ENCODE measurements at regions not wholly inside any gene's neighbourhood (a gene's known extent, or its start where the extent isn't known, plus 50 kb on each side); places are given as distances from the start of the nearest gene placed in this dataset.
"Not testable (repeated sequence)": the region's sequence is repeated elsewhere in the genome, so short reads cannot be mapped to it uniquely, and the experiment has no call there.

- H3K9me2 ChIP-seq (replicated peaks; ENCODE audit: insufficient read depth, low read length), result no peaks in the 10 kb centered on the region
- no peak for TF ChIP-seq EZH2 (optimal IDR thresholded peaks at IDR 0.05; ENCODE audit: low read depth, low read length)
- no peak for TF ChIP-seq EZH2phosphoT487 (IDR thresholded peaks at IDR 0.05; ENCODE audit: low read length)
- no peaks in the 10 kb centered on the region for H4K20me1 ChIP-seq (ENCODE audit: insufficient read depth, low read length)
These were observed 226.3 kb upstream of the ADGRL4 start for GRCh38 chr1:79232818-79233217.

GRCh38 chr1:79230751-79231150 lies 224.2 kb upstream of the ADGRL4 start:
- H3K27me3 ChIP-seq (replicated peaks; ENCODE audit: insufficient read depth, low read length); H3K79me2 ChIP-seq (ENCODE audit: low read length); H3K27ac ChIP-seq (ENCODE audit: low read length); DNase-seq; H2AFZ ChIP-seq (ENCODE audit: low read length); H3K36me3 ChIP-seq (replicated peaks; ENCODE audit: insufficient read depth, low read length); H3K4me1 ChIP-seq (ENCODE audit: low read length); H3K9me2 ChIP-seq (replicated peaks; ENCODE audit: insufficient read depth, low read length); H4K20me1 ChIP-seq (ENCODE audit: insufficient read depth, low read length); H3F3A ChIP-seq (ENCODE audit: insufficient read depth, low read length); H3K9me3 ChIP-seq (replicated peaks; ENCODE audit: insufficient read depth, low read length); H3K4me2 ChIP-seq (ENCODE audit: low read depth, low read length); H3K4me3 ChIP-seq (ENCODE audit: low read length); H3K9ac ChIP-seq (ENCODE audit: low read length): not testable (repeated sequence)

More at GRCh38 chr1:79232818-79233217, 226.3 kb upstream of the ADGRL4 start:
- Histone ChIP-seq H3K27ac (ENCODE audit: low read length) (no peak overlapping the region), H3K9me3 (replicated peaks; ENCODE audit: insufficient read depth, low read length) (no peaks in the 10 kb centered on the region), H3K36me3 (replicated peaks; ENCODE audit: insufficient read depth, low read length) (no peaks in the 10 kb centered on the region), H3F3A (ENCODE audit: insufficient read depth, low read length) (no peaks in the 10 kb centered on the region), H3K4me3 (ENCODE audit: low read length) (no peak overlapping the region), H3K9ac (ENCODE audit: low read length) (no peak overlapping the region), H3K79me2 (ENCODE audit: low read length) (no peaks in the 10 kb centered on the region), H3K27me3 (replicated peaks; ENCODE audit: insufficient read depth, low read length) (no peaks in the 10 kb centered on the region), H3K4me2 (ENCODE audit: low read depth, low read length) (no peak overlapping the region), H3K4me1 (ENCODE audit: low read length) (no peaks in the 10 kb centered on the region), H2AFZ (ENCODE audit: low read length) (no peak overlapping the region)
- DNase-seq, result no peak

DNA sequence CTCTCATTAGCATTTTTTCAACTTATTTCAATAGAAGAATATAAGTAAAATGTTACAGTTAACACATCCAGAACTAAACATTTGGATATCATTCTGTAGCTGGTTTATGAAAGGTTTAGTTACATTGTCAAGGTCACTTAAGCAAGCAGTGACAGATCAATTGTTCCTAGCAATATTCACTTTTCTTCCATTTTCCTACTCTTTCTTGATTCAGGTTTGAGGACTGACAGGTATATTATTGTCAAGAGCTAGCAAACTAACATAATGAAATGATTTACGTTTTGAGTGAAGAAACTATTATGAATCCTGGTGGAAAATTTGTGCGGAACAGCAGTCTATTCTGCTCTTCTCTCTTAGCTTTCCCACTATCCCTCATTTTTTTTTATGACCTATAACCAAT lies 220.4 kb upstream of the ADGRL4 start:
- Histone ChIP-seq H3K4me1 (ENCODE audit: low read length) (no peaks in the 10 kb centered on the region), H3K4me2 (ENCODE audit: low read depth, low read length) (no peak overlapping the region), H3K9me2 (replicated peaks; ENCODE audit: insufficient read depth, low read length) (no peaks in the 10 kb centered on the region), H3K9ac (ENCODE audit: low read length) (no peak overlapping the region), H3K36me3 (replicated peaks; ENCODE audit: insufficient read depth, low read length) (no peaks in the 10 kb centered on the region), H3F3A (ENCODE audit: insufficient read depth, low read length) (no peaks in the 10 kb centered on the region), H3K79me2 (ENCODE audit: low read length) (no peaks in the 10 kb centered on the region), H3K9me3 (replicated peaks; ENCODE audit: insufficient read depth, low read length) (no peaks in the 10 kb centered on the region), H3K4me3 (ENCODE audit: low read length) (no peak overlapping the region), H3K27ac (ENCODE audit: low read length) (no peak overlapping the region), H3K27me3 (replicated peaks; ENCODE audit: insufficient read depth, low read length) (no peaks in the 10 kb centered on the region), H2AFZ (ENCODE audit: low read length) (no peak overlapping the region), H4K20me1 (ENCODE audit: insufficient read depth, low read length) (no peaks in the 10 kb centered on the region)
- DNase-seq, result no peak
- TF ChIP-seq EZH2phosphoT487 (IDR thresholded peaks at IDR 0.05; ENCODE audit: low read length), result no peak
- TF ChIP-seq EZH2 (optimal IDR thresholded peaks at IDR 0.05; ENCODE audit: low read depth, low read length), result no peak
- no peak for TF ChIP-seq CTCF (IDR thresholded peaks at IDR 0.05; ENCODE audit: low read length)

DNA sequence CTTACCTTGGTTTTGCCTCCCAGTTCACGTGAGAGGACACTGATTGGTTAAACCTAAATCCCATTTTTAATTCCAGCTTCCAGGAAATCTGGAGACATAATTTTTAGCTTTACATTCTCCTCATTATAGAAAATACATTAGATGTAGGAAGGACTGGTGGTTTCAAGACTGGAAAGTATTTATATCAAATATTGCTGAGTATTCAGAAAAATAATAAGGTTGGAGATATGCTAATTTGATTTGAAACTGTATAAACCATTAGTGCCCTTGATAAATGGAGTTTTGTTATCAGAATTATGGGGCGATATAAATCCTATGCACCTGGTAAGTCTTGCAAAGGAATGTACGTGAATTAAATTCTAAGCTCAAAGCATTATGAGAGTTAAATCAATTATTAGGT lies 218.0 kb upstream of the ADGRL4 start:
- Histone ChIP-seq H2AFZ (ENCODE audit: low read length) (no peak overlapping the region), H3K27ac (ENCODE audit: low read length) (no peak overlapping the region), H3K9me3 (replicated peaks; ENCODE audit: insufficient read depth, low read length) (no peaks in the 10 kb centered on the region), H3K4me1 (ENCODE audit: low read length) (no peaks in the 10 kb centered on the region), H3K36me3 (replicated peaks; ENCODE audit: insufficient read depth, low read length) (no peaks in the 10 kb centered on the region), H3F3A (ENCODE audit: insufficient read depth, low read length) (no peaks in the 10 kb centered on the region), H3K27me3 (replicated peaks; ENCODE audit: insufficient read depth, low read length) (no peaks in the 10 kb centered on the region), H3K4me3 (ENCODE audit: low read length) (no peak overlapping the region), H3K9me2 (replicated peaks; ENCODE audit: insufficient read depth, low read length) (no peaks in the 10 kb centered on the region), H3K9ac (ENCODE audit: low read length) (no peak overlapping the region), H3K4me2 (ENCODE audit: low read depth, low read length) (no peak overlapping the region), H4K20me1 (ENCODE audit: insufficient read depth, low read length) (no peaks in the 10 kb centered on the region), H3K79me2 (ENCODE audit: low read length) (no peaks in the 10 kb centered on the region)
- DNase-seq, result no peak
- no peak for TF ChIP-seq EZH2phosphoT487 (IDR thresholded peaks at IDR 0.05; ENCODE audit: low read length)
- no peak for TF ChIP-seq CTCF (IDR thresholded peaks at IDR 0.05; ENCODE audit: low read length)
- no peak for TF ChIP-seq EZH2 (optimal IDR thresholded peaks at IDR 0.05; ENCODE audit: low read depth, low read length)

Data from MM.1S (cell line).